ES-I3 (cell line): ENCODE measurements at regions not wholly inside any gene's neighbourhood (a gene's known extent, or its start where the extent isn't known, plus 50 kb on each side); places are given as distances from the start of the nearest gene placed in this dataset.
"Not testable (repeated sequence)": the region's sequence is repeated elsewhere in the genome, so short reads cannot be mapped to it uniquely, and the experiment has no call there.

Experiments
- H3K36me3 ChIP-seq: 2 replicates; pipeline ENCODE4 v1.6.1; 2013; ENCODE audit warnings: mild to moderate bottlenecking, low read length, control low read depth, moderate library complexity; ENCODE audit not compliant: insufficient read depth
- H3K4me1 ChIP-seq: 2 replicates; pipeline ENCODE4 v1.6.1; 2013; ENCODE audit warnings: mild to moderate bottlenecking, control low read depth, low read length; ENCODE audit not compliant: insufficient read depth
- H3K9ac ChIP-seq: 2 replicates; pipeline ENCODE4 v1.6.1; 2013; ENCODE audit warnings: low read depth, mild to moderate bottlenecking, low read length, moderate library complexity
- H3K9me3 ChIP-seq: 2 replicates; pipeline ENCODE4 v1.6.1; 2013; ENCODE audit warnings: mild to moderate bottlenecking, low read length, moderate library complexity; ENCODE audit not compliant: control insufficient read depth, insufficient read depth

- H3K9me3 ChIP-seq = peaks cover 2% of the 10 kb centered on the region; the same call in 1 of the 2 replicates
- H3K36me3 ChIP-seq = no peaks in the 10 kb centered on the region
- no peak overlapping the region for H3K9ac ChIP-seq
These were observed 123.2 kb downstream of the FHIP1A start for GRCh38 chr4:151532001-151532708.

GRCh38 chr4:151534195-151534594 is 125.2 kb downstream of the FHIP1A start:
- no peak overlapping the region for H3K9ac ChIP-seq
- H3K4me1 ChIP-seq = peaks cover 16% of the 10 kb centered on the region
- H3K36me3 ChIP-seq = no peaks in the 10 kb centered on the region
- no peaks in the 10 kb centered on the region for H3K9me3 ChIP-seq

More at GRCh38 chr4:151532001-151532708, 123.2 kb downstream of the FHIP1A start:
- no peaks in the 10 kb centered on the region for H3K4me1 ChIP-seq

- no peaks in the 10 kb centered on the region for H3K9me3 ChIP-seq
- no peaks in the 10 kb centered on the region for H3K36me3 ChIP-seq
- H3K4me1 ChIP-seq = peaks cover 16% of the 10 kb centered on the region
- H3K9ac ChIP-seq = no peak overlapping the region
These were observed 126.4 kb downstream of the FHIP1A start for GRCh38 chr4:151535366-151535765.

GRCh38 chr4:151537687-151538086 is 128.7 kb downstream of the FHIP1A start:
- Histone ChIP-seq H3K36me3 (no peaks in the 10 kb centered on the region), H3K4me1 (peaks cover 32% of the 10 kb centered on the region), H3K9ac (no peak overlapping the region), H3K9me3 (no peaks in the 10 kb centered on the region)

- peaks cover 32% of the 10 kb centered on the region for H3K4me1 ChIP-seq
- no peak overlapping the region for H3K9ac ChIP-seq
- no peaks in the 10 kb centered on the region for H3K9me3 ChIP-seq
- H3K36me3 ChIP-seq = no peaks in the 10 kb centered on the region
These were observed 130.0 kb downstream of the FHIP1A start for GRCh38 chr4:151538963-151539362.

- Histone ChIP-seq H3K36me3 (no peaks in the 10 kb centered on the region), H3K4me1 (peaks cover 32% of the 10 kb centered on the region), H3K9me3 (no peaks in the 10 kb centered on the region), H3K9ac (no peak overlapping the region)
These were observed 131.9 kb downstream of the FHIP1A start for GRCh38 chr4:151540728-151541388.

- Histone ChIP-seq H3K9ac (no peak overlapping the region), H3K9me3 (peaks cover 2% of the 10 kb centered on the region), H3K36me3 (no peaks in the 10 kb centered on the region), H3K4me1 (peaks cover 32% of the 10 kb centered on the region)
These were observed 132.6 kb downstream of the FHIP1A start for GRCh38 chr4:151541389-151542071.

- Histone ChIP-seq H3K4me1 (peaks cover 4% of the 10 kb centered on the region; the same call in 1 of the 2 replicates), H3K36me3 (no peaks in the 10 kb centered on the region), H3K9me3 (peaks cover 16% of the 10 kb centered on the region), H3K9ac (no peak overlapping the region)
These were observed 139.7 kb downstream of the FHIP1A start for GRCh38 chr4:151548708-151549107.

- not testable (repeated sequence) for H3K9ac ChIP-seq, H3K36me3 ChIP-seq
These were observed 140.4 kb downstream of the FHIP1A start for GRCh38 chr4:151549378-151549777.

GRCh38 chr4:151553874-151554273 is 144.9 kb downstream of the FHIP1A start:
- peaks cover 9% of the 10 kb centered on the region; the same call in 1 of the 2 replicates for H3K4me1 ChIP-seq
- H3K36me3 ChIP-seq = no peaks in the 10 kb centered on the region
- no peak overlapping the region for H3K9ac ChIP-seq
- peaks cover 6% of the 10 kb centered on the region for H3K9me3 ChIP-seq

More at GRCh38 chr4:151549378-151549777, 140.4 kb downstream of the FHIP1A start:
- not testable (repeated sequence) for H3K4me1 ChIP-seq
- H3K9me3 ChIP-seq = peaks cover 16% of the 10 kb centered on the region

GRCh38 chr4:151555151-151555945 is 146.4 kb downstream of the FHIP1A start:
- Histone ChIP-seq H3K4me1 (peaks cover 9% of the 10 kb centered on the region; the same call in 1 of the 2 replicates), H3K9me3 (no peaks in the 10 kb centered on the region; the same call in 1 of the 2 replicates), H3K36me3 (no peaks in the 10 kb centered on the region), H3K9ac (no peak overlapping the region)

- peaks cover 6% of the 10 kb centered on the region; the same call in 1 of the 2 replicates for H3K4me1 ChIP-seq
- no peak overlapping the region for H3K9ac ChIP-seq
- H3K36me3 ChIP-seq = no peaks in the 10 kb centered on the region
- no peaks in the 10 kb centered on the region for H3K9me3 ChIP-seq
These were observed 149.6 kb downstream of the FHIP1A start for GRCh38 chr4:151558496-151559113.

GRCh38 chr4:151559595-151559994 is 150.6 kb downstream of the FHIP1A start:
- no peaks in the 10 kb centered on the region for H3K36me3 ChIP-seq
- H3K9ac ChIP-seq = no peak overlapping the region
- no peaks in the 10 kb centered on the region for H3K9me3 ChIP-seq
- H3K4me1 ChIP-seq = no peaks in the 10 kb centered on the region
